ENCODE measurements at regions not wholly inside any gene's neighbourhood (a gene's known extent, or its start where the extent isn't known, plus 50 kb on each side); places are given as distances from the start of the nearest gene placed in this dataset.

DNA sequence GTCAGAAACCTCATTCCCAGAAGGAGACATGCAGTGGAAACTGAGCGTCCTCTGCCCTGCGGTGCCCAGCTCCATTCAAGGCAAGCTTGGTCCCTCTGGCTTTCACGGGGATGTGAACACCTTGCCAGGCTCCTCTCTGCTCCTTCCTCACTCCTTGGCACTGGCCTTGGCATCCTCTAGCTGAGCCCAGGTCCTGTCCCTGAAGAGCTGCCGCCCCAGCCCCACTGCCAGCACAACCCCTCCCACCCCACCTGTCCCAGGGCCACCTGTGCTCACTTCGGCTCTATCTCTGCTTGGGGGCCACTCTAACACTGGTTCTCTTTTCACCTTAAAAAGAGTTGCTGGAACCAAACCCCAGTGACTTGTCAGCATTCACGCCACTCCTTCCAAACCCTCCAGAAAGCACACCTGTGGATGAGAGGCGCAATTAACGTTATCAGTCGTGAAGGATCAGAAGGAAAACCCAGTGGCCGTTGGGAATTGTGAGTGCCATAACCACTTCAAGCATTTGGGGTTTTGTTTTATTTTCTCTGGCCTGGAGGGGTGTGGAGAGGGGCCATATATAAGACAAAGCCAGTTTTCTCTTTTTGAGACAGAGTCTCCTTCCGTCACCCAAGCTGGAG lies 103.7 kb downstream of the AXIN2 start:
- Histone ChIP-seq H3K4me3 (ENCODE audit: low read depth, low read length) (no peak overlapping the region), H3K4me1 (ENCODE audit: control insufficient read depth, insufficient read depth, low read length, unreplicated experiment) (no peaks in the 10 kb centered on the region), H3K27me3 (ENCODE audit: insufficient read depth, low read length) (no peaks in the 10 kb centered on the region), H3K36me3 (ENCODE audit: insufficient read depth, low read length) (no peaks in the 10 kb centered on the region), H3K27ac (ENCODE audit: low read depth, low read length) (no peak overlapping the region), H2AFZ (ENCODE audit: low read length, unreplicated experiment) (no peak overlapping the region), H3K79me2 (ENCODE audit: control insufficient read depth, insufficient read depth, low read length, unreplicated experiment) (no peaks in the 10 kb centered on the region)

GRCh38 chr17:65457183-65457582 lies 104.3 kb downstream of the AXIN2 start:
- Histone ChIP-seq H3K27me3 (ENCODE audit: insufficient read depth, low read length) (no peaks in the 10 kb centered on the region), H3K4me3 (ENCODE audit: low read depth, low read length) (no peak overlapping the region), H3K79me2 (ENCODE audit: control insufficient read depth, insufficient read depth, low read length, unreplicated experiment) (no peaks in the 10 kb centered on the region), H2AFZ (ENCODE audit: low read length, unreplicated experiment) (no peak overlapping the region), H3K4me1 (ENCODE audit: control insufficient read depth, insufficient read depth, low read length, unreplicated experiment) (no peaks in the 10 kb centered on the region), H3K27ac (ENCODE audit: low read depth, low read length) (no peak overlapping the region), H3K36me3 (ENCODE audit: insufficient read depth, low read length) (no peaks in the 10 kb centered on the region)

GRCh38 chr17:65456368-65457151 lies 104.9 kb downstream of the AXIN2 start:
- H3K4me1 ChIP-seq (ENCODE audit: control insufficient read depth, insufficient read depth, low read length, unreplicated experiment): no peaks in the 10 kb centered on the region
- H3K79me2 ChIP-seq (ENCODE audit: control insufficient read depth, insufficient read depth, low read length, unreplicated experiment): no peaks in the 10 kb centered on the region
- no peaks in the 10 kb centered on the region for H3K27me3 ChIP-seq (ENCODE audit: insufficient read depth, low read length)
- H3K4me3 ChIP-seq (ENCODE audit: low read depth, low read length): no peak overlapping the region
- H3K27ac ChIP-seq (ENCODE audit: low read depth, low read length): no peak overlapping the region
- no peak overlapping the region for H2AFZ ChIP-seq (ENCODE audit: low read length, unreplicated experiment)
- no peaks in the 10 kb centered on the region for H3K36me3 ChIP-seq (ENCODE audit: insufficient read depth, low read length)

GRCh38 chr17:65455972-65456343 lies 105.5 kb downstream of the AXIN2 start:
- H3K27ac ChIP-seq (ENCODE audit: low read depth, low read length): no peak overlapping the region
- H3K4me1 ChIP-seq (ENCODE audit: control insufficient read depth, insufficient read depth, low read length, unreplicated experiment): no peaks in the 10 kb centered on the region
- no peaks in the 10 kb centered on the region for H3K79me2 ChIP-seq (ENCODE audit: control insufficient read depth, insufficient read depth, low read length, unreplicated experiment)
- no peak overlapping the region for H2AFZ ChIP-seq (ENCODE audit: low read length, unreplicated experiment)
- no peaks in the 10 kb centered on the region for H3K27me3 ChIP-seq (ENCODE audit: insufficient read depth, low read length)
- H3K4me3 ChIP-seq (ENCODE audit: low read depth, low read length): no peak overlapping the region
- H3K36me3 ChIP-seq (ENCODE audit: insufficient read depth, low read length): no peaks in the 10 kb centered on the region

DNA sequence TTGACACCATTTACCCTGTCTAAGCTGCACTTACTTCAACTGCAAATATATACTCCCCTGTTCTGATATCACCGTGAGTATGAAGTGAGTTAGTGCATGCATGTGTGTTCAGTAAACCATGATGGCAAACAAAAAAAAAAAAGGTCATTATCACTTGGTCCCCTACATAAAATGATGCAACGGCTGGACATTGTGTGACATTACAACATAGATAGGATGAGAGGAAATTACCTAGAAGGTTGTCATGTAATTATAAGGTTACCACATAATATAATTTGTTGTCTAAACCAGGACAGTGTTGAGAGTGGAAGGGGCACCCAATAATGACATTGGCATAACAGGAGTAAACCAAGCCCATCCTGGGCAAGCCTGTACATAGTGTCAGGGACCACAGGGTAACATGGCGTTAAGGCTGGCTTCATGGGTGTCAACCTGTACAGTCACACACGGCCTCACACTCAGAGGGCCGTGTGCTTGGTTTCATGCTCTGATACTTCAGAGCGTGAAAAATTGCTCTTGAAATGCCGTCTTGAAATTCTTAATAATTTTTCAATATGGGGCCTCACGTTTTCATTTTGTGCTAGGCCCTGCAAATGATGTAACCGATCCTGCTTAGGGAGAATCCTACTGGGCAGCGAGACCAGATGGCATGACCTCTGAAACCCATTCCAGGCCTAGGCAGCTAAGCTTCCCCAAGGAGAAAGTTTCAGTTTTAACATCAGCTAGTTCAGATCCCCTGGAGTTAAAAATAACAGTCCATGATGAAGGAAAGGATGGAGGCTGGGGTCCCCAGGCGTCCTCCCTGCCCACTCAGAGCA lies 106.1 kb downstream of the AXIN2 start:
- no peaks in the 10 kb centered on the region for H3K4me1 ChIP-seq (ENCODE audit: control insufficient read depth, insufficient read depth, low read length, unreplicated experiment)
- no peak overlapping the region for H2AFZ ChIP-seq (ENCODE audit: low read length, unreplicated experiment)
- no peaks in the 10 kb centered on the region for H3K27me3 ChIP-seq (ENCODE audit: insufficient read depth, low read length)
- no peak overlapping the region for H3K27ac ChIP-seq (ENCODE audit: low read depth, low read length)
- H3K4me3 ChIP-seq (ENCODE audit: low read depth, low read length): no peak overlapping the region
- H3K36me3 ChIP-seq (ENCODE audit: insufficient read depth, low read length): no peaks in the 10 kb centered on the region
- no peaks in the 10 kb centered on the region for H3K79me2 ChIP-seq (ENCODE audit: control insufficient read depth, insufficient read depth, low read length, unreplicated experiment)

DNA sequence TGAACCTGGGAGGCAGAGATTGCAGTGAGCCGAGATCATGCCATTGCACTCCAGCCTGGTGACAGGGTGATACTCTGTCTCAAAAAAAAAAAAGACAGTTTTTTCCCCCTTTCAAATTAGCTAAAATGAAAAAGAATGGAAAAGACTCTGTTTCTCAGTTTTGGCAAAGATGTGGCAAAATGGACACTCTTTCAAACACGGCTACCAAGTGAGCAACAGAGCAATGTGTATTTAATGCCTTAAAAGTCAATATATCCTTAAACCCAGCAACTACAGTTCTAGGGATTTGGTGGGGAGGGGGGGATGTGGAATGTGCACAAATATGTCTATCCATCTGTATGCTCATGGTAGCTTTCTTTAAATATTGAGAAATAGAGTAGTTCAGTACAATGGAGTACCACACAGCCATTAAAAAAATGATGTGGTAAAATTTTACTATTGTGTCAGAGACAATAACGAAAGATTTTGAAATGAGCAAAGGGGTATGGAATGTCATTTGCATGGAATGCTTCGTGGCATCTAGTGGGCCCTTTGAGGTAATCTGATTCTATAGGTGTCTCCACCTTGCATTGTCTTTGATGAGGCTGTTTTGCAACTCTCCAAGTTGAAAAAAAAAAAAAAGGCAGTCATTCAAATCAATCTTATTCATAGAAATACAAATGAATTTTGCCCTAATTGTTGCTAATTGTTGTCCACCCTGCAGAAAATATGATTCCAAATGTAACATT lies 108.1 kb downstream of the AXIN2 start:
- no peaks in the 10 kb centered on the region for H3K36me3 ChIP-seq (ENCODE audit: insufficient read depth, low read length)
- H3K27me3 ChIP-seq (ENCODE audit: insufficient read depth, low read length): peaks cover 16% of the 10 kb centered on the region

GRCh38 chr17:65449495-65449894 lies 112.0 kb downstream of the AXIN2 start:
- no peaks in the 10 kb centered on the region for H3K4me1 ChIP-seq (ENCODE audit: control insufficient read depth, insufficient read depth, low read length, unreplicated experiment)
- no peak overlapping the region for H3K27ac ChIP-seq (ENCODE audit: low read depth, low read length)
- no peaks in the 10 kb centered on the region for H3K79me2 ChIP-seq (ENCODE audit: control insufficient read depth, insufficient read depth, low read length, unreplicated experiment)
- H3K36me3 ChIP-seq (ENCODE audit: insufficient read depth, low read length): no peaks in the 10 kb centered on the region
- H2AFZ ChIP-seq (ENCODE audit: low read length, unreplicated experiment): no peak overlapping the region
- peaks cover 47% of the 10 kb centered on the region for H3K27me3 ChIP-seq (ENCODE audit: insufficient read depth, low read length)
- no peak overlapping the region for H3K4me3 ChIP-seq (ENCODE audit: low read depth, low read length)

More for the DNA sequence above, 108.1 kb downstream of the AXIN2 start:
- H3K4me3 ChIP-seq (ENCODE audit: low read depth, low read length): no peak overlapping the region
- H2AFZ ChIP-seq (ENCODE audit: low read length, unreplicated experiment): no peak overlapping the region
- no peaks in the 10 kb centered on the region for H3K4me1 ChIP-seq (ENCODE audit: control insufficient read depth, insufficient read depth, low read length, unreplicated experiment)
- H3K27ac ChIP-seq (ENCODE audit: low read depth, low read length): no peak overlapping the region
- no peaks in the 10 kb centered on the region for H3K79me2 ChIP-seq (ENCODE audit: control insufficient read depth, insufficient read depth, low read length, unreplicated experiment)

- Histone ChIP-seq H3K27me3 (ENCODE audit: insufficient read depth, low read length) (peaks cover 62% of the 10 kb centered on the region), H3K79me2 (ENCODE audit: control insufficient read depth, insufficient read depth, low read length, unreplicated experiment) (no peaks in the 10 kb centered on the region)
Measured at GRCh38 chr17:65447823-65448222, 113.6 kb downstream of the AXIN2 start.

GRCh38 chr17:65446838-65447526 lies 114.5 kb downstream of the AXIN2 start:
- Histone ChIP-seq H3K4me1 (ENCODE audit: control insufficient read depth, insufficient read depth, low read length, unreplicated experiment) (no peaks in the 10 kb centered on the region), H3K27me3 (ENCODE audit: insufficient read depth, low read length) (peaks cover 66% of the 10 kb centered on the region)

More at GRCh38 chr17:65447823-65448222, 113.6 kb downstream of the AXIN2 start:
- no peak overlapping the region for H2AFZ ChIP-seq (ENCODE audit: low read length, unreplicated experiment)
- no peaks in the 10 kb centered on the region for H3K36me3 ChIP-seq (ENCODE audit: insufficient read depth, low read length)
- no peak overlapping the region for H3K4me3 ChIP-seq (ENCODE audit: low read depth, low read length)
- no peaks in the 10 kb centered on the region for H3K4me1 ChIP-seq (ENCODE audit: control insufficient read depth, insufficient read depth, low read length, unreplicated experiment)
- H3K27ac ChIP-seq (ENCODE audit: low read depth, low read length): no peak overlapping the region

GRCh38 chr17:65446043-65446442 lies 115.4 kb downstream of the AXIN2 start:
- Histone ChIP-seq H3K27me3 (ENCODE audit: insufficient read depth, low read length) (peaks cover 66% of the 10 kb centered on the region), H3K4me3 (ENCODE audit: low read depth, low read length) (no peak overlapping the region), H3K36me3 (ENCODE audit: insufficient read depth, low read length) (no peaks in the 10 kb centered on the region), H2AFZ (ENCODE audit: low read length, unreplicated experiment) (no peak overlapping the region), H3K79me2 (ENCODE audit: control insufficient read depth, insufficient read depth, low read length, unreplicated experiment) (no peaks in the 10 kb centered on the region), H3K4me1 (ENCODE audit: control insufficient read depth, insufficient read depth, low read length, unreplicated experiment) (no peaks in the 10 kb centered on the region), H3K27ac (ENCODE audit: low read depth, low read length) (no peak overlapping the region)

More at GRCh38 chr17:65446838-65447526, 114.5 kb downstream of the AXIN2 start:
- H3K79me2 ChIP-seq (ENCODE audit: control insufficient read depth, insufficient read depth, low read length, unreplicated experiment): no peaks in the 10 kb centered on the region
- no peak overlapping the region for H3K27ac ChIP-seq (ENCODE audit: low read depth, low read length)
- no peak overlapping the region for H3K4me3 ChIP-seq (ENCODE audit: low read depth, low read length)
- no peak overlapping the region for H2AFZ ChIP-seq (ENCODE audit: low read length, unreplicated experiment)
- H3K36me3 ChIP-seq (ENCODE audit: insufficient read depth, low read length): no peaks in the 10 kb centered on the region
